NCI-H1092 treated with DMSO at 0.1 percent for 48 hours (cell line): ENCODE measurements at regions not wholly inside any gene's neighbourhood (a gene's known extent, or its start where the extent isn't known, plus 50 kb on each side); places are given as distances from the start of the nearest gene placed in this dataset.

Source experiments
- DNase-seq: peaks from one replicate; lab custom pipeline; 2025; lab: John Stamatoyannopoulos, UW

DNA sequence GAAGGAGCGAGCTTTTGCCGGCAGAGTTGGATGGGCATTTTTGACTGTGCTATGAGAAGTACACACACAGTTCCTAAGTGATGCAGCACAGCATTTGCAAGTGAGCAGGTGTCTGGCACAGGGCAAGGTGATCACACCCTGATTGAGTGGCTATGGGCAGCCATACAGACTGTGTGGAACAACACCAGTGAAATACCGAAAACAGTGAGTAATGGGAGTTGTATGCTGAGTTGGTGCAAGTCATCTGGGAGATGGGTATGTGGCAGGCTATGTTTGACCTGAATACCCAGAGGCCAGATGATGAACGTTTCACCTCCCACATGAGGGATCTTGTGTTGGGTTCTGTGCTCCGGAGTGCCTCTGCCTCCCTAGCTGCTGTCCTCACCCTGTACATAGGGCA is 53.5 kb upstream of the TIPARP start:
- no peak for DNase-seq

DNA sequence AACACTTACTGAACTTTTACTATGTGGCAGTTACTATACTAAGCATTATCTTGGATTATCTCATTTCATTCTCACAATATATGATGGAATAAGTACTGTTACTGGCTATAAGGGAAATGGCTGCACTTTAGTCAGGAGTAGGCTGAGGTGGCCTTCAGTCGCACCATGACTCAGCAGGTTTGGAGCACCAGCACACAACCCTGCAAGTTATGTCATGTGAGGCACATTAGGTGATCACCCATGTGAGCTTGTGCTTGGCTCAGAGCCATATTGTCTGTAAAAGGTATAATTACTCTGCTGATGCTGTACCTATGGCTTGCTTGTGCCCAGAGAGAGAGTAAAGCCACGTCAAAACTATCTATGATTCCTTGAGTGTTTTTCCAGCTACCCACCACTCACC is 54.1 kb upstream of the TIPARP start:
- DNase-seq: peak; percentile 6

DNA sequence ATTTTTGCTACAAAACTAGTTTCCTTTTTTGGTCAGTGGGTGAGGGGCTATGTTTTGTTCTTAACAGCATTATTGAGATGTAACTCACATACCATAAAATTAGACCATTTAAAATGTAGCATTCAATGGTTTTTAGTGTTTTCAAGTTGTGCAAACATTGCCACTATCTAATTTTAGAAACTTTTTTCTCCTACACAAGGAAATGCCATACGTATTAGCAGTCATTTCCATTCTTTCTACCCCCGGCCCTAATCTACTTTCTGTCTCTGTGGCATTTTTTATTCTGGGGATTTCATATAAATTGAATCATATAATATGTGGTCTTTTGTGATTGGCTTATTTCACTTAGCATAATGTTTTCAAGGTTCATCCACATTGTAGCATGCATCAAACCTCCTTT is 55.0 kb upstream of the TIPARP start:
- DNase-seq: no peak

DNA sequence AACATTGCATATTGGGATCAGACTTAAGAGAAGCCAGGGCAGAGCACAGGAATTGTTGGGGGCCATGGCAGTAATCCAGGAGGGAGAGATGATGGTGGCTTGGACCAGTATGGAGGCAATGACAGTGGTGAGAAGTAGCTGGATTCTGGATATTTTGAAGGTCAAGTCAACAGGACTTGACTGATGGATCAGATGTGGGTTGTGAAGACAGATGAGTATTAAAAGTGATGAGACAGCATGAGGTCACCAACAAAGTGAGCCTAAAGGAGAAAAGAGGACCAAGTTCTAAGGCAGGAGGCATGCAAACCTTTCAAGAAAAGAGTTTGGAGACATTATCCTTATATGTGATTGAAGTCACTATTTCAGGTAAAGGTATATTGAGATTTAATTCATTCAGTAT is 56.6 kb upstream of the TIPARP start:
- DNase-seq: no peak

DNA sequence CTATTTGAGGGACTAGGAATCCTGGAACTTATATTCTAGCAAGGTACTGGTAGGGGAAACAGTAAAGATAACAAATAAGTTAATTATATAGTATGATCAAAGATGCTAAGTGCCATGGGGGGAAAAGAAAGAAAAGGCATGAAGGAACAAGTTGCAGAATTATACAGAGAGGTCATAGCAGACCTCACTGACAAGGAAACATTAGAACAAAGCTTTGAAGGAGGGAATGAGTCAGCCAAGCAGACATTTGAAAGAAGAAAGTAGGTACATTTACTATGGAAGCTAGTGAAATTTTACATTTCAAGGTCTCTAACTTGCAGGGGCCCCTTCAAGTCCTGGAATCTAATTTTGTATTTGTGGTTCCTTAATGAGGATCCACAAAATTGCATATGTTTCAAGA is 57.2 kb upstream of the TIPARP start:
- DNase-seq: no peak

DNA sequence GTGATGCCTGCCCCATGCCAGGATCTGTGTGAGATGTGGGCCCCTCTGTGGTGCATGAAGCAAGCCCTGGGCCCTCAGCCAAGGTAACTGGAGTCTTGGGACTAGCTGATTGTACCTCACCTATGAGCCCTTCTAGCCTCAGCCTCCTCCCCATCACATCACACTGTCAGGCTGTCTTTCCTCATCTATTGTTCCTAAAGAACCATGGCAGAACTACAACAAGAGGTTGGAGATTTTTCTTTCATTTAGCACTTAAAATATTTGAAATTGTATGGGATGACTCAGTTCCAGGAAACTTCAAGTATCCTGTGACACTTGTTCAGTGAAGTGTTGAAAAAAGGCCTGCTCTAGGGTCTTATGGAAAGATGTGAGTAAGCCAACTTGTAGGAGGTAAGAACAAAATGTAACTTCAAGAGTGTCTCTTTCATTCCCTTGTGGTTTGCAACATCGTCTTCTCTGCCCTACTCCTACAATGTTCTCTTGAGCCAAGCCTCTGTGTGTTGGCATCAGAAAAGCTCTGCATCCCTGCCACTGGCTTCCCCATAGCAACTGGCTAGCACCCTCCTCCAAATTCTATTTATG is 58.7 kb upstream of the TIPARP start:
- no peak for DNase-seq

DNA sequence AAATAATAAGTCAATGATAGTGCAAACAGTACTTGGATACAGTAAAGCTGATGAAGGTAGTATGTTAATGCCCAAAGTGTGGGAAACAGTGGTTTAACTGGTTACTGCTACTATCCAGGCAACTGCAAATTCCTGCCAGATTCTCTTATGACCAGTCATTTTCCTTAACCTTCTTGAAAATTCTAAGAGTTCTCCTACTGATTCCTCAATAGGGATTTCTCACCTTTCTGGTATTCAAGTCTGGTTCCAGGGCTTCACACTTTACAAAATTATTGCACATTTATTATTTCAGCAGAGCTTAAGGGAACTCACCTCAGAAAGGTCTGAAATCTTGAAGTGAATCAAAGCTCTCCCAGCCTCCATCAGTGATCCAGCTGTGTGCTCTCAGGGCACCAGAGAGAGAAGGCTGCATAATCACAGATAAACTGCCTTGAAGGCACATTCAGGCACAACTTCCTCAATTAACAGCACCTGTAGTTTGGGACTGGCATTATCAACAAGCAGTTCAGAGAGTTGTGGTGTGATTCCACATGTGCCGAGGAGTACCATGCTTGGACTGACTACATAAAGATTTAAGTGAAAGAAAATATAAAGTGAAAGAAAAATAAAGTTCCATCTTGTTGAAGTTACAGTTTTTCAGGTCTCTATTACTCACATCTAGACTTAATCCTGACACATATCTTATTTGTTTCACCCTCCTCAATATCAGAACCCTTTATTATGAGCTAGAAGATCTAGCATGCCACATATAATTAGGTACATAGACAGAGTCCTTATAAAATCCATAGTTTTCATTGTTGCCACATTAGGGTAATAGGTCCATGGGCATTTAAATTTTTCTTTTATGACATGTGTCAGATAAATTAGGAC is 59.5 kb upstream of the TIPARP start:
- DNase-seq: no peak

DNA sequence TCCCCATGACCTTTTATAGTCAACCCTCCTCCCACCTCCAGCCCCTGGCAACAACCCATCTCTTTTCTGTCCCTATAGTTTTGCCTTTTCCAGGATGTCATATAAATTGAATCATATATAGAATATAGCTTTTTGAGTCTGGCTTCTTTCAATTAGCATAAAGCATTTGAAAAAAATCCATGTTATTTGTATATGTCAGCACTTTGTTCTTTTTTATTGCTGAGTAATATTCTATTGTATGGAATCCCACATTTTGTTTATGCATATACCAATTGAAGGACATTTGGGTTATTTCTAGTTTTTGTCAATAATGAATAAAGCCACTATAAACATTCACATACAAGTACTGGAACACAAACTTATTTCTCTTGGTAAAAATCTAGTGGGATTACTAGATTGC is 58.0 kb upstream of the SSR3 start:
- no peak for DNase-seq

DNA sequence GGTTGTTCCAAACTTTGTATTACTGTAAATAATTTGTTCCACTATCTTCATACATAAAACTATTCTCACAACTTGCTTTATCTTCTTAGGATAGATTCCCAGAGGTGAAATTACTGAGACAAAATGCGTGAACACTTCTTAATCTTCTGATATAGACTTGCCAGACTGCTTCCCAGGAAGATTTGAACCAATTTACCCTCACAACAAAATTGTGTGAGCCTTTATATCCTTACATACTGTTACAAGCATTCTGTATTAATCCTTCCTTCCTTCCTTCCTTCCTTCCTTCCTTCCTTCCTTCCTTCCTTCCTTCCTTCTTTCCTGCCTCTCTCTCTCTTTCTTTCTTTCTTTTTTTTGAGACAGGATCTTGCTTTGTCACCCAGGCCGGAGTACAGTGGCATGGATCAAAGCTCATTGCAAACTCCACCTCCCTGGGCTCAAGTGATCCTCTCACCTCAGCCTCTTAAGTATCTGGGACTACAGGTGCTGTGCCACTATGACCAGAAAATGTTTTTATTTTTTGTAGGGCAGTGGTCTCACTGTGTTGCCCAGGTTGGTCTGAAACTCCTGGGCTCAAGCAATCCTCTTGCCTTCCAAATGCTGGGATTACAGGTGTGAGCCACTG is 57.1 kb upstream of the SSR3 start:
- no peak for DNase-seq

DNA sequence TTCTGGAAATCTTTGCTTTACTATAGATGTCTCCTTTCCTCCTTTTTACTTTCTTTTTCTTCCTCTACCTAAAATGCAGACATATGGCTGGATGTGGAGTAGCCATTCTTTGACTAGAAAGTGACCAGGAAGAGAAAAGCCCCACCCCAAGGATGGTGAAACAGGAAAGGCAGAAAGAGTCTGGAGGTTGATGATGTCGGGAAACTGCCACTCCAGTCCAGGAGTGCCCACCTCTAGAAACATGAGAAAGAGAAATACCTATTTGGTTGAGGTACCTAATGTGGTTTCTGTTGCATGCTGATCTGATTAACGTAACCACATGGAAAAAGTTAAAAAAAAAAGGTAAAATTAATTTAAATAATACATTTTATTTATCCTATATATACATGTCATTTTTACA is 55.2 kb upstream of the SSR3 start:
- DNase-seq: no peak

DNA sequence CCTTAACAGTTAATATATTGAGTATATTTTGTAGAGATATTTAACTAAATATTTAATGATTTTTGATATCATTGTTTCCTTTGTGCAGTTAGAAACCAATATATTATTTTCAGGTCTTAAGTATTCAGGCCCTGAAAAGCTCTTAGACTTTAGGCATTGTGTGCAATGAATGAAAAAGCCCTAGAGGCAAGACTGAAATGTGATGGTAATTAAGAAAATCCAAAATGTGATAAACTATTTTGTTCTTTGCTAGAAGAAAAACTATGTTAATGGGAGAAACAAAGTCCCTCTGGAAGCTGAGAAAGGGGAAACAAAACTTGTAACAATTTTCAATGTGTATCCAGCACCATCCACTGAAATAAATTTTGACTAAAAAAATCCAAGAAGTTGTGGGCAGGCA is 54.6 kb upstream of the SSR3 start:
- DNase-seq: no peak

DNA sequence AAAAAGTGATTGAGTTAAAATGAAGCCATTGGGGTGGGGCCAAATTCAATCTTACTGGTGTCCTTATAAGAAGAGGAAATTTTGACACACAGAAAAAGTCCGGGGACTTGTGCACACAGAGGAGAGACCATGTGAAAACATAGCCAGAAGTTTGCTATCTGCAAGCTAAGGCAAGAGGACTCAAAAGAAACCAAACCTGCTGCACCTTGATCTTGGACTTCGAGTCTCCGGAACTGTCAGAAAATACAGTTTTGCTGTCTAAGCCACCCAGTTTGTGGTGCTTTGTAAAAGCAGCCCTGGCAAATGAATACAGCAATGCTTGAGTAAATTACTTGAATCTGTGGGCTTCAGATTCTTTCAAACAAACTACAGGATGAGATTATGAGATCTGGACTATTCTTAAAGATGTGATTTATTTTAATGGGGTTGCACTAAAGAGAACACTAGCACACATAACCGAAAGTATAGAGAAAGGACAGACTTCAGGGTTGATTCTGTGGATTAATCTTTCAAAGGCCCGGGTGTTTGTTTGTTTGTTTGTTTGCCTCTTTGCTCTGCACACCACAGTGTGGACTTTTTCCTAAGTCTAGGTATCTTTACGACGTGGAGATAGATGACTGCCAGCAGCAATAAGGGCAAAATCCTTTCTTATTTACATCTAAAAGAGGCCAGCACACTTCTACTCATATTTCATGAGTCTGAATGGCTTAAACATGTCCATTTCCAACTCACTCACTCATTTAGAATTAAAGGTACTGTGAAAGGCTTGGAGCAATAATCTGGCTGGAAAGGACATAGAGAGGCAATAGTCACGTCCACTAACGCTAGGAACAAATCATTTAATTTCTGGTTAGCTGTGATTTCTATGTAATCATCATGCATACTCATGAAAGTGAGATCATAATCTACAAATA is 53.9 kb upstream of the SSR3 start:
- no peak for DNase-seq

DNA sequence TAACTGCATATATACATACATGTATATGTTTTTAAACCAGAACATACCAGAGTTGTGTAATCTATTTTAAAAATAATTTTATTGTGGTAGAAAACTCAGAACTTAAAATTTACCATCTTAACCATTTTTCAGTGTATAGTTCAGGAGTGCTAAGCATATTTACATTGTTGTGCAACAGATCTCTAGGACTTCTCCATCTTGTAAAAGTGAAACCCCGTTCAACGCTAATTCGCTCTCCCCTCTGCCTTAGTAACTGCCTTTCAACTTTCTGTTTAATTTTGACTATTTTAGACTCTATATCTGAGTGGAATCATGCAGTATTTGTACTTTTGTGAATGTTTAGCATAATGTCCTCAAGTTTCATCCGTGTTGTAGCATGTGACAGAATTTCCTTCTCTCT is 51.8 kb upstream of the SSR3 start:
- no peak for DNase-seq

DNA sequence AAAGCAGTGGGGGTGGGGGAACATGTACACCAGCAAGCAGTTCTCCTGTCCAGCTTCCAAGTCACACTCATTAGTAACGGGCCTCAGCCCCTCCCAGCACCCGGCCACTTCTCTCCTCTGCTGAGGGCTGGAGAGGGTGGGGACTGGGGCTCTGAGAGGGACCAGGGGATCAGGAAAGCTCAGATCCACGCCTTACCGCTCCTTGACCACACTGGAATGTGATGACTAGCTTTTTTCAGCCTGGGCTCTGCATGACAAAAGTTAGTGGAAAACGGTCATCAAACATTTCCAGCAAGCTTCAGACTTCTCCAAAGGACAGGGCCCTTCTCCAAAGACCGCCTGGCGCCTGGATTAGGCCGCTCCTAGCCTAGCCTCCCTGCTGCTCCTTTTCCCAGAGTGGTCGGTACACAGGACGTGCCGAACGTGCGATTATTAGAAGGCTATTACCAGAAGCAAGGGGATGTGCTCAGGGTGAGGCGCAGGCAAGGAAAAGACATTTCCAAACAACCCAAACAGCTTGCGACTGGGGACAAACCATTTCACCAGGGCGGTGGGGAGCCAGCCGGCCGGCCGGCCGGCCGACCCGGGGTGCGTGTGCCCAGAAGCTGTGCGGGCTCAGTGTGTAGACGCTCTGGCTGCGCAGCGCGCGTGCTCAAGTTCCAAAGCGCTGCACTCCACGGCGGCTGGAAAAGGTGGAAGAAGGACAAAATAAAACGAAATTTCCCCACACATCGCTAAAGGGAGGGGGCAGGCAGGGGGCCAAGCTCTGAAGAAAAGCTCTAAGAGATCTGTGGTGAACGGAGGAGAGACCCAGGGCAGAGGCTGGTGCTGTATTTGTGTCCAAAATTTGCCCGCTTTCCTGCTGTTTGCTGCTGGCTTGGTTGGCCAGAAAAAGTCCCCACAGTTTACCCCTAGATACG is 51.0 kb upstream of the SSR3 start:
- no peak for DNase-seq

DNA sequence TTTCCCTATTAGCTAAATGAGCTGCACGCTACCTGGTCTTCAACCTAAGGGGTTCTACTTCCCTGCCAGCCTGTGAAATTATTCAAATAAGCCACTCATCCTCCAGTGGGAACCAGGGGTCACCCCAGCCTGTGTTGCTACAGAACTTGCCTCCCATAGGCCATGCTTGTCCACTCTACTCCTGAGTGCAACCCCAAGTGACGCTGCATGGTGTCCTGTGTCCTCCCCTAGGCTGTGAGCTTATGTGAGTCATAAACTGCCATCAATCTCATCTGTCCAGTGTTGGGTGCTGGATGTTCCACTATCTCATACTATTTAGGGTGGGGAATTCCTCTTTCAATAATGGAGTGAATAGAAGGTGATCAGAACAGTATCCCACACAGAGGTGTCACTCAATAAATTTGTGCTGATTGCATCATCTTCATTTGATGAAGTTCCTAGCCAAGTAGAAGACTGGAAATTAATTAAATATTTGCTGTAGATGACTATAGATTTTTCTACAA is 49.8 kb upstream of the SSR3 start:
- no peak for DNase-seq
